Testis (tissue), 2 donors: ENCODE measurements at regions not wholly inside any gene's neighbourhood (a gene's known extent, or its start where the extent isn't known, plus 50 kb on each side); places are given as distances from the start of the nearest gene placed in this dataset.

ENCODE experiments used
- POLR2A ChIP-seq: fragments of 450-650 bp; IDR thresholded peaks from one replicate; pipeline ENCODE4 v1.6.1; 2017; ENCODE audit warnings: antibody characterized with exemption, mild to moderate bottlenecking, moderate library complexity
- TF ChIP-seq, protein P1 (sequence below), 3 experiments: fragments of 450-650 bp in 2 of 3; fragments of 200-600 bp in 1 of 3; sonication (generic) in 1 of 3; IDR thresholded peaks; one replicate each; pipeline ENCODE4 v1.5.1; 2016 to 2019; ENCODE audit warnings: antibody characterized with exemption in 3 of 3, mild to moderate bottlenecking in 2 of 3, moderate library complexity in 1 of 3

DNA sequence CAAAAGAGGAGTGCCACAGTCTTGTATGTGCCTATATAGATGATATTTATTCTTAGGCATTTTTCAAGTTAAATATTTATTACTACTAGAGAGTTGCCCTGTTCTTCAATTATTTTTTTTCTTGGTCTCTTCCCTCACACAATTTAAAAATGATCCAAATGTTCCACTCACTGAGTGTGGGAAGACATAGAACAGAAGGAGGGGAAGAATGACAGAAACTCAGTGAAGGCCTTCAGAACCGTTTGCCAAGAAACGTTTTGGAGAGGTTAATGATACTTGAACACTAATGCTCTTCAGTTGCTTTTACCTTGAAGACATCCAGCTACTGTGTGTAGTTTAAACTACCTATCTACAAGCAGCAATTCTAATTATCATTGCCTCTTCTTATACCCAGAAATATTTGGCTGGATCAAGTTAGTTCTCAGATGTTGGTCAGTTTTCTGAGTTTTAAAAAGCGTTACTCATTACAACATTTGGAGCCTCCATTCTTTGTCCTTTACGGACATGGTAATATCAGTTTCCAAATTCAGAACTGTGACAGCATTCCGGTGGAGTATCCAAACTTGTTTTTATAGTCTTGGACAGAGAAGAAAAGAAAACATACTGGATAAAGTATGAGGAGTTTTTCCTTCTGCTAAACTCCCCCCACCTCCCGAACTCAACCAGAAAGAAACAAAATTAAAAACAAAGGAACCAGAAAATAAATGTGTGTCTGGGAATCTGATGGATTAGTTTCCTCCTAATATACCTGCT is 389.7 kb downstream of the SPRY1 start:
- TF ChIP-seq, protein P1, sequence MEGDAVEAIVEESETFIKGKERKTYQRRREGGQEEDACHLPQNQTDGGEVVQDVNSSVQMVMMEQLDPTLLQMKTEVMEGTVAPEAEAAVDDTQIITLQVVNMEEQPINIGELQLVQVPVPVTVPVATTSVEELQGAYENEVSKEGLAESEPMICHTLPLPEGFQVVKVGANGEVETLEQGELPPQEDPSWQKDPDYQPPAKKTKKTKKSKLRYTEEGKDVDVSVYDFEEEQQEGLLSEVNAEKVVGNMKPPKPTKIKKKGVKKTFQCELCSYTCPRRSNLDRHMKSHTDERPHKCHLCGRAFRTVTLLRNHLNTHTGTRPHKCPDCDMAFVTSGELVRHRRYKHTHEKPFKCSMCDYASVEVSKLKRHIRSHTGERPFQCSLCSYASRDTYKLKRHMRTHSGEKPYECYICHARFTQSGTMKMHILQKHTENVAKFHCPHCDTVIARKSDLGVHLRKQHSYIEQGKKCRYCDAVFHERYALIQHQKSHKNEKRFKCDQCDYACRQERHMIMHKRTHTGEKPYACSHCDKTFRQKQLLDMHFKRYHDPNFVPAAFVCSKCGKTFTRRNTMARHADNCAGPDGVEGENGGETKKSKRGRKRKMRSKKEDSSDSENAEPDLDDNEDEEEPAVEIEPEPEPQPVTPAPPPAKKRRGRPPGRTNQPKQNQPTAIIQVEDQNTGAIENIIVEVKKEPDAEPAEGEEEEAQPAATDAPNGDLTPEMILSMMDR (IDR thresholded peaks at IDR 0.05), result no peak
- TF ChIP-seq POLR2A, result no peak
